IMR-90 (cell line): ENCODE measurements at regions not wholly inside any gene's neighbourhood (a gene's known extent, or its start where the extent isn't known, plus 50 kb on each side); places are given as distances from the start of the nearest gene placed in this dataset.

Source experiments
- ATAC-seq: fragments of 200-7000 bp; cut with Tn5 transposase; 2 replicates; pipeline ENCODE4 v1.9.1; 2020; ENCODE audit warnings: low read depth, mild to moderate bottlenecking, moderate library complexity
- BruUV-seq: library from RNA; stranded (reverse); fragments of 400-500 nt; replicated peaks from 2 replicates; lab custom pipeline; 2021; lab: Mats Ljungman, UMichigan
- CTCF ChIA-PET: fragments of 300-600 bp; formaldehyde crosslinking; extraction: SDS; loops from one replicate; lab custom pipeline; 2021; ENCODE audit warnings: antibody characterized with exemption; lab: Yijun Ruan, JAX
- POLR2A ChIA-PET: fragments of 300-600 bp; sonication (Branson Sonifier 250); formaldehyde crosslinking; loops from one replicate; lab custom pipeline; 2022; ENCODE audit warnings: antibody characterized with exemption; ENCODE audit not compliant: unreplicated experiment; lab: Charles Lee
- DNase-seq: peaks from one replicate; pipeline ENCODE4 v3.0.0; 2013
- H2AFZ ChIP-seq: replicated peaks from 2 replicates; pipeline ENCODE3; 2013; ENCODE audit warnings: low read length, mild to moderate bottlenecking; ENCODE audit not compliant: poor library complexity
- H2AK5ac ChIP-seq: 2 replicates; pipeline ENCODE4 v1.6.1; 2013; ENCODE audit warnings: low read depth, low read length, inconsistent platforms
- H2AK9ac ChIP-seq: replicated peaks from 2 replicates; pipeline ENCODE3; 2013; ENCODE audit warnings: mild to moderate bottlenecking, low read depth, low read length, moderate library complexity; ENCODE audit not compliant: poor library complexity
- H2BK120ac ChIP-seq: 2 replicates; pipeline ENCODE4 v1.6.1; 2013; ENCODE audit warnings: low read depth, low read length, inconsistent platforms
- H2BK15ac ChIP-seq: 3 replicates; pipeline ENCODE4 v1.6.1; 2013; ENCODE audit warnings: low read depth, low read length, inconsistent platforms
- H2BK20ac ChIP-seq: 2 replicates; pipeline ENCODE4 v1.6.1; 2013; ENCODE audit warnings: low read depth, mild to moderate bottlenecking, inconsistent platforms, low read length, moderate library complexity
- H2BK5ac ChIP-seq: 2 replicates; pipeline ENCODE4 v1.6.1; 2013; ENCODE audit warnings: mild to moderate bottlenecking, low read depth, low read length, inconsistent platforms; ENCODE audit not compliant: poor library complexity, severe bottlenecking
- H3K14ac ChIP-seq: replicated peaks from 2 replicates; pipeline ENCODE4 v1.6.1; 2013; ENCODE audit warnings: low read depth, low read length, inconsistent platforms
- H3K18ac ChIP-seq: 2 replicates; pipeline ENCODE4 v1.6.1; 2013; ENCODE audit warnings: low read depth, low read length, control low read depth
- H3K23ac ChIP-seq: 2 replicates; pipeline ENCODE4 v1.6.1; 2013; ENCODE audit warnings: low read depth, low read length, inconsistent platforms
- H3K27ac ChIP-seq: 2 replicates; pipeline ENCODE4 v1.5.1; 2013; ENCODE audit warnings: mild to moderate bottlenecking, control low read depth, low read length; ENCODE audit not compliant: insufficient read depth
- H3K27me3 ChIP-seq: 2 replicates; pipeline ENCODE4 v1.6.1; 2013; ENCODE audit warnings: low read length; ENCODE audit not compliant: control insufficient read depth, insufficient read depth
- H3K36me3 ChIP-seq: 2 replicates; pipeline ENCODE4 v1.6.1; 2013; ENCODE audit warnings: low read length, mixed read lengths; ENCODE audit not compliant: control insufficient read depth, insufficient read depth
- H3K4ac ChIP-seq: 2 replicates; pipeline ENCODE4 v1.6.1; 2013; ENCODE audit warnings: low read depth, low read length, inconsistent platforms
- H3K4me1 ChIP-seq: 2 replicates; pipeline ENCODE4 v1.6.1; 2013; ENCODE audit warnings: low read length, mixed read lengths; ENCODE audit not compliant: control insufficient read depth, insufficient read depth
- H3K4me2 ChIP-seq: 2 replicates; pipeline ENCODE4 v1.6.1; 2013; ENCODE audit warnings: low read depth, mild to moderate bottlenecking, control low read depth, low read length, moderate library complexity
- H3K4me3 ChIP-seq: 2 replicates; pipeline ENCODE4 v1.5.1; 2013; ENCODE audit warnings: low read depth, mild to moderate bottlenecking, control low read depth, low read length, moderate library complexity; ENCODE audit not compliant: insufficient read depth
- H3K56ac ChIP-seq: 2 replicates; pipeline ENCODE4 v1.6.1; 2013; ENCODE audit warnings: low read length, inconsistent platforms; ENCODE audit not compliant: insufficient read depth; ENCODE audit errors: extremely low read depth
- H3K79me1 ChIP-seq, 2 experiments: 2 replicates each; pipeline ENCODE4 v1.6.1; 2013; ENCODE audit warnings: low read length in 2 of 2, inconsistent platforms in 1 of 2, low read depth in 1 of 2
- H3K9ac ChIP-seq: 2 replicates; pipeline ENCODE4 v1.6.1; 2013; ENCODE audit warnings: low read depth, low read length, control low read depth
- H3K9me1 ChIP-seq: 2 replicates; pipeline ENCODE4 v1.6.1; 2013; ENCODE audit warnings: low read length, inconsistent platforms; ENCODE audit not compliant: insufficient read depth
- H3K9me3 ChIP-seq: 2 replicates; pipeline ENCODE4 v1.6.1; 2013; ENCODE audit warnings: low read length; ENCODE audit not compliant: control insufficient read depth, insufficient read depth
- H4K20me1 ChIP-seq: 2 replicates; pipeline ENCODE4 v1.6.1; 2013; ENCODE audit warnings: low read length, inconsistent platforms; ENCODE audit not compliant: insufficient read depth
- H4K5ac ChIP-seq: 2 replicates; pipeline ENCODE4 v1.6.1; 2013; ENCODE audit warnings: mild to moderate bottlenecking, low read depth, low read length, control low read depth
- H4K8ac ChIP-seq, 2 experiments: 2 replicates each; pipeline ENCODE4 v1.6.1; 2013; ENCODE audit warnings: low read depth in 2 of 2, low read length in 2 of 2, control low read depth in 1 of 2, inconsistent platforms in 1 of 2
- H4K91ac ChIP-seq: 2 replicates; pipeline ENCODE4 v1.6.1; 2013; ENCODE audit warnings: low read depth, low read length, inconsistent platforms; ENCODE audit not compliant: insufficient read depth
- BHLHE40 ChIP-seq: fragments of 150-350 bp; IDR thresholded peaks from 2 replicates; pipeline ENCODE4 v1.6.1; 2016; ENCODE audit warnings: mild to moderate bottlenecking, low read depth, low read length
- FOS ChIP-seq: fragments of 150-350 bp; IDR thresholded peaks from 2 replicates; pipeline ENCODE4 v1.6.1; 2016; ENCODE audit warnings: low read depth, low read length
- MAFK ChIP-seq: IDR thresholded peaks from 2 replicates; pipeline ENCODE4 v1.6.1; 2012; ENCODE audit warnings: low read depth, low read length, improper control_type of control experiment
- POLR2A ChIP-seq: IDR thresholded peaks from 2 replicates; pipeline ENCODE4 v1.6.1; 2012; ENCODE audit warnings: mild to moderate bottlenecking, low read depth, low read length
- RAD21 ChIP-seq: IDR thresholded peaks from 2 replicates; pipeline ENCODE4 v1.6.1; 2012; ENCODE audit warnings: low read length, improper control_type of control experiment
- RCOR1 ChIP-seq: IDR thresholded peaks from 2 replicates; pipeline ENCODE4 v1.6.1; 2012; ENCODE audit warnings: mild to moderate bottlenecking, low read length, improper control_type of control experiment; ENCODE audit not compliant: insufficient replicate concordance
- SMC3 ChIP-seq: fragments of 150-350 bp; IDR thresholded peaks from 2 replicates; pipeline ENCODE4 v1.6.1; 2016; ENCODE audit warnings: low read depth, mild to moderate bottlenecking, antibody characterized with exemption, low read length, moderate library complexity
- WGBS, 2 experiments: methylation state at CpG; one replicate each; pipeline versions ENCODE4 v1.1.5 to v1.1.7; 2013; ENCODE audit warnings: missing lambda C conversion rate in 2 of 2; ENCODE audit not compliant: insufficient read length in 1 of 2; ENCODE audit errors: extremely low coverage in 2 of 2; 5-methylcytosine and 5-hydroxymethylcytosine counted together
- dilution Hi-C: fragments of 300-500 bp; cut with HindIII; formaldehyde crosslinking; loops from one replicate; pipeline ENCODE4 v1.14.3; 2018; ENCODE audit warnings: low sequenced_read_pairs; ENCODE audit not compliant: unreplicated experiment
- in situ Hi-C: fragments of 300-500 bp; cut with MboI; formaldehyde crosslinking; loops from 3 replicates; pipeline ENCODE4 v1.14.3; 2019; ENCODE audit warnings: low sequenced_read_pairs, inconsistent platforms, mixed read lengths
- intact Hi-C: fragments of 100-400 bp; cut with micrococcal nuclease; formaldehyde crosslinking; loops from 2 replicates; pipeline ENCODE4 v1.10.0; 2022
- TF ChIP-seq, protein P1 (sequence below): fragments of 150-350 bp; IDR thresholded peaks from 2 replicates; pipeline ENCODE4 v1.6.1; 2016; ENCODE audit warnings: low read depth, mild to moderate bottlenecking, low read length, moderate library complexity, borderline replicate concordance

DNA sequence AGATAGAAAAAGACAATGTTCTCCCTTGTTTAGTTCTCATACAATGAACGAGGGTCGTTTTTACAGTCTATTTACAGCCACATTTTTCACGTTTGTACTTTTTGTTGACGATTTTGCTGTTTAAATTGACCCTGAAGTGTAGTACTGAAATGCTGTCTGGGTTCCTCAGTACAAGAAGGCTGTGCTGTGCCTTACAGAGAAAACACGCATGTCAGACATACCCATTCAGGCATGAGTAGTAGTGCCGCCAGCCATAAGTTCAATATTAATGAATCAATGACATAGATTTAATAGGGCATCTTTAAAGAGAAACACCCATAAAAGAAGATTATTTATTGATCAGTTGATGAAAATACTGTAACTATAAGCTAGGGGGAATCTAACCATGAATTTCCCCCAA is 459.8 kb upstream of the EPHA5 start:
- Histone ChIP-seq H3K18ac (no peak overlapping the region), H2AK5ac (no peak overlapping the region), H2BK15ac (no peak overlapping the region), H2AK9ac (no peak overlapping the region), H3K4me2 (no peak overlapping the region), H3K4ac (no peak overlapping the region), H4K20me1 (no peaks in the 10 kb centered on the region), H3K9me1 (no peaks in the 10 kb centered on the region), H2BK20ac (no peak overlapping the region), H3K23ac (no peak overlapping the region), H3K36me3 (no peaks in the 10 kb centered on the region), H4K91ac (no peak overlapping the region), H3K4me3 (no peak overlapping the region), H3K56ac (no peak overlapping the region), H2BK120ac (no peak overlapping the region), H2AFZ (no peak overlapping the region), H3K27ac (no peak overlapping the region), H4K8ac (no peak overlapping the region), H3K9me3 (peaks cover 4% of the 10 kb centered on the region; the same call in 1 of the 2 replicates), H3K27me3 (no peaks in the 10 kb centered on the region), H4K5ac (no peak overlapping the region), H2BK5ac (no peak overlapping the region), H3K4me1 (no peaks in the 10 kb centered on the region), H3K9ac (no peak overlapping the region), H3K79me1 (no peaks in the 10 kb centered on the region), H3K14ac (no peak overlapping the region)
- no CpG with 5 or more reads among the region's 6 CpGs for WGBS, 2 experiments
- no TSS peak for BruUV-seq
- CTCF ChIA-PET, result no interaction called here
- POLR2A ChIA-PET, result no interaction called here
- ATAC-seq (no peak), DNase-seq (no peak)
- dilution Hi-C loops (no loop called here), intact Hi-C loops (no loop called here), in situ Hi-C loops (no loop called here)
- TF ChIP-seq MAFK (no peak), SMC3 (no peak), FOS (no peak), POLR2A (no peak), RAD21 (no peak), BHLHE40 (no peak), RCOR1 (no peak)
- TF ChIP-seq, protein P1, sequence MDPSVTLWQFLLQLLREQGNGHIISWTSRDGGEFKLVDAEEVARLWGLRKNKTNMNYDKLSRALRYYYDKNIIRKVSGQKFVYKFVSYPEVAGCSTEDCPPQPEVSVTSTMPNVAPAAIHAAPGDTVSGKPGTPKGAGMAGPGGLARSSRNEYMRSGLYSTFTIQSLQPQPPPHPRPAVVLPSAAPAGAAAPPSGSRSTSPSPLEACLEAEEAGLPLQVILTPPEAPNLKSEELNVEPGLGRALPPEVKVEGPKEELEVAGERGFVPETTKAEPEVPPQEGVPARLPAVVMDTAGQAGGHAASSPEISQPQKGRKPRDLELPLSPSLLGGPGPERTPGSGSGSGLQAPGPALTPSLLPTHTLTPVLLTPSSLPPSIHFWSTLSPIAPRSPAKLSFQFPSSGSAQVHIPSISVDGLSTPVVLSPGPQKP, result no peak
